HG03442 (cell line): ENCODE measurements at regions not wholly inside any gene's neighbourhood (a gene's known extent, or its start where the extent isn't known, plus 50 kb on each side); places are given as distances from the start of the nearest gene placed in this dataset.

Source experiments
- ATAC-seq: cut with Tn5 transposase; IDR thresholded peaks from one replicate; pipeline ENCODE4 v1.9.1; 2021; ENCODE audit warnings: mild to moderate bottlenecking, moderate library complexity; ENCODE audit not compliant: unreplicated experiment

GRCh38 chr3:131151-131888 is 65.2 kb upstream of the CHL1 start:
- no peak for ATAC-seq

DNA sequence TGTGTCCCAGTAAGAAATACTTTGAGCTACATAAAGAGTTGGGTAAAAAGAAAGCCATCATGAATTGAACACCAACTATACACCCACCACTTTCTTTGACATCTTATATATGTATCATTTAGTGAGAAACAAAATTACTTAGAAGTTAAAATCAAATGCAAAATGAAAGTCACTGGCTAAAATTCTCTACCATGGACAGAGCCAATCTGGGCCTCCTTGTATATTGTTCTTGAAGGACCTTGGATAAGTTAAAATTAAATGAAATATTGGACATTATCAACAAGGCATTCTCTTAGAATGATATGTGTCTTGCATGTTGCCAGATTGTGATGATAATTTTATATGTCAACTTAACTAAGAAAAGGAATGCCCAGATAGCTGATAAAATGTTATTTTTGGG is 64.2 kb upstream of the CHL1 start:
- no peak for ATAC-seq

DNA sequence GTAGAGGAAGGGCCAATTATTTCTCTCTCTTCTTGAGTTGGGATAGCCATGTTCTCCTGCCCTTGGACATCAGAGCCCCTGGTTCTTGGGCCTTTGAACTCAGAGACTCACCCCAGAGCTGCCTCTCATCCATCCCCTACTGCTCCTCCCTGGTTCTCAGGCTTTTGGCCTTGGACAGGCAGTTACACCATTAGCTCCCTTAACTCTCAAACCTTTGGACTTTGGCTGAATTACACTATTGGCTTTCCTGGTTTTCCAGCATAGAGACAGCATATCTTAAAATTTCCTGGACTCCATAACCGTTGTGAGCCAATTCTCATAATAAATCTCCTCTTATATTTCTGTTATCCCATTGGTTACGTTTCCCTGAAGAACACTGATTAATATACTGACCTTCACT is 63.7 kb upstream of the CHL1 start:
- no peak for ATAC-seq

DNA sequence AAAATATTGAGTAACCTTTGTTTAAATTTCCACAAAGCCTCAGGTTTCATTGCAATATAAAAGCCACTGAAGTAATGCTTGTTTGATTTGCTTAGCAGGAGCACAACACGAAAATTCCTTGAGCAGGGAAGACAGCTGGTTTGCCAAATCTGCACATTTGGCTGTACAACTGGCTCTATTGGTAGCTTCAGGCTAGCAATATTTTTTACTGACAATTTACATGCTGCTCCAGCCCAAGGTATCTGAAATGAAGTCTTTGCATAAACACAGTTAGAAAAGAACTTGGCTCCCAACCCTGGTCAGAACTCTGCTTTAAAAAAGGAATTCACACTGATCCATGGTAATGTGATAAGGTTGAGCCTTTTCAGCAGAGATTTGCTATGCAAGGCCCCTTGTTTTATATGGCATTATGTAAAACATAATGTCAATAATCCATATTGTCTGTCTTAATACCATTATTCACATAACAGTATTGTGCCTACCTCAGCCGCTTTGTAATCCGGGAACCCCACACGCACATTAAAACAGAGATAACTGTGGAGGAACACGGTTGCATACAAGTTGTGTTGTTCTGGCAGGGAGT is 55.7 kb upstream of the CHL1 start:
- ATAC-seq, result no peak
